Glomerular visceral epithelial cell (primary cell): ENCODE measurements at regions not wholly inside any gene's neighbourhood (a gene's known extent, or its start where the extent isn't known, plus 50 kb on each side); places are given as distances from the start of the nearest gene placed in this dataset.

Experiments used
- DNase-seq: peaks from one replicate; pipeline ENCODE4 v3.0.0-alpha.2; 2016; ENCODE audit errors: extremely low spot score

GRCh38 chr20:19928328-19929011 lies 88.7 kb upstream of the NAA20 start:
- no peak for DNase-seq

GRCh38 chr20:19929012-19929360 lies 88.2 kb upstream of the NAA20 start:
- DNase-seq: no peak

- DNase-seq: no peak
Observed at GRCh38 chr20:19929481-19930145, 87.5 kb upstream of the NAA20 start.

GRCh38 chr20:19930426-19930825 lies 86.7 kb upstream of the NAA20 start:
- DNase-seq: no peak

- DNase-seq: no peak
Observed at GRCh38 chr20:19932170-19932667, 84.9 kb upstream of the NAA20 start.

- no peak for DNase-seq
Observed at GRCh38 chr20:19934792-19935491, 82.2 kb upstream of the NAA20 start.

- DNase-seq: no peak
Observed at GRCh38 chr20:19935842-19936241, 81.3 kb upstream of the NAA20 start.

- no peak for DNase-seq
Observed at GRCh38 chr20:19936466-19937200, 80.5 kb upstream of the NAA20 start.

GRCh38 chr20:19937218-19937617 lies 79.9 kb upstream of the NAA20 start:
- DNase-seq: no peak

GRCh38 chr20:19937651-19938420 lies 79.3 kb upstream of the NAA20 start:
- DNase-seq: no peak

- DNase-seq: no peak
Observed at GRCh38 chr20:19938421-19939090, 78.6 kb upstream of the NAA20 start.

- no peak for DNase-seq
Observed at GRCh38 chr20:19940988-19941460, 76.1 kb upstream of the NAA20 start.

GRCh38 chr20:19942611-19943010 lies 74.6 kb upstream of the NAA20 start:
- DNase-seq: no peak

- no peak for DNase-seq
Observed at GRCh38 chr20:19943061-19943521, 74.1 kb upstream of the NAA20 start.

- peak; percentile 49 for DNase-seq
Observed at GRCh38 chr20:19944772-19945459, 72.2 kb upstream of the NAA20 start.

- no peak for DNase-seq
Observed at GRCh38 chr20:19945732-19946670, 71.2 kb upstream of the NAA20 start.

- peak; percentile 55 for DNase-seq
Observed at GRCh38 chr20:19947611-19948264, 69.4 kb upstream of the NAA20 start.

- DNase-seq: no peak
Observed at GRCh38 chr20:19949195-19949867, 67.8 kb upstream of the NAA20 start.
